GM18505 (cell line): ENCODE measurements at regions not wholly inside any gene's neighbourhood (a gene's known extent, or its start where the extent isn't known, plus 50 kb on each side); places are given as distances from the start of the nearest gene placed in this dataset.
"Not testable (repeated sequence)": the region's sequence is repeated elsewhere in the genome, so short reads cannot be mapped to it uniquely, and the experiment has no call there.

Experiments
- ATAC-seq: cut with Tn5 transposase; IDR thresholded peaks from one replicate; pipeline ENCODE4 v1.9.1; 2021; ENCODE audit not compliant: unreplicated experiment
- POLR2A ChIP-seq: IDR thresholded peaks from 4 replicates; pipeline ENCODE4 v1.6.1; 2011; ENCODE audit warnings: borderline replicate concordance; ENCODE audit not compliant: insufficient read depth, insufficient read length; ENCODE audit errors: extremely low read depth

- no peak for TF ChIP-seq POLR2A
- no peak for ATAC-seq
Measured at GRCh38 chr9:82052081-82052480, 63.5 kb downstream of the SPATA31D1 start.

GRCh38 chr9:82054264-82055015 lies 65.9 kb downstream of the SPATA31D1 start:
- TF ChIP-seq POLR2A: no peak
- no peak for ATAC-seq

DNA sequence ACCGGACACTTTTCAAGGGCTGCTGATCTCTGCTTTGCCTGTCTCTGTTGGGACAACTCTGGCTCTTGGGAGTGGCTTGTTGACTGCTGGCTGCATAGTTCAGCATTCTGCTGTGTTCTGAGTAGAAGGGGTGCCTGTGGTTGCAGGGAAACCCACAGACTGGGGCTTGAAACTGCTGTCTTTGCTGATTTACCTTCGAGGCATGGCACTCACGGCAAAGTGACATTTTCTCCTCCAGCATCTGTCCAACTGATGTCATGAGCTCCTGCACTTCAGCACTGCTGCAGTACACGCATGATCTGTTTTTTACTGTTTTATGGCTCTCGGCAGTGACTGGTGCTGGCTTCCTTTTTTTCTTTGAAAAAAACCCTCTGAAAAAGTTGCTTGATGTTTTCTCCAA lies 69.2 kb downstream of the SPATA31D1 start:
- no peak for ATAC-seq
- no peak for TF ChIP-seq POLR2A

GRCh38 chr9:82061801-82062200 lies 73.2 kb downstream of the SPATA31D1 start:
- not testable (repeated sequence) for ATAC-seq

DNA sequence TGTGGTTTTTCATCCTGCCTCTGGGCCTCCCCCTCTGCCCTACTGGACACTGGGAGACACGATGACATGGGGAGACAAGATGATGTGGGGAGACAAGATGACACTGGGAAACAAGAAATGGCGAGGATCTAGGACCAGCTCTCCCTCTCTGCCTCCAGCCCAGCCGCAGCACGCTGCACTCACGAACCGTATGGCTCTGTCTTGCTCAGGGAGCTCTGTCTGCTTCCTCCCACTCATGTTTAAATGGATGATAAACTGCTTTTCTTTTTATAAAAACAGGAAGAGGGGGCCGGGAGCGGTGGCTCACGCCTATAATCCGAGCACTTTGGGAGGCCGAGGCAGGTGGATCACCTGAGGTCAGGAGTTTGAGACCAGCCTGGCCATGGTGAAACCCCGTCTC lies 73.7 kb downstream of the SPATA31D1 start:
- TF ChIP-seq POLR2A: no peak
- no peak for ATAC-seq

DNA sequence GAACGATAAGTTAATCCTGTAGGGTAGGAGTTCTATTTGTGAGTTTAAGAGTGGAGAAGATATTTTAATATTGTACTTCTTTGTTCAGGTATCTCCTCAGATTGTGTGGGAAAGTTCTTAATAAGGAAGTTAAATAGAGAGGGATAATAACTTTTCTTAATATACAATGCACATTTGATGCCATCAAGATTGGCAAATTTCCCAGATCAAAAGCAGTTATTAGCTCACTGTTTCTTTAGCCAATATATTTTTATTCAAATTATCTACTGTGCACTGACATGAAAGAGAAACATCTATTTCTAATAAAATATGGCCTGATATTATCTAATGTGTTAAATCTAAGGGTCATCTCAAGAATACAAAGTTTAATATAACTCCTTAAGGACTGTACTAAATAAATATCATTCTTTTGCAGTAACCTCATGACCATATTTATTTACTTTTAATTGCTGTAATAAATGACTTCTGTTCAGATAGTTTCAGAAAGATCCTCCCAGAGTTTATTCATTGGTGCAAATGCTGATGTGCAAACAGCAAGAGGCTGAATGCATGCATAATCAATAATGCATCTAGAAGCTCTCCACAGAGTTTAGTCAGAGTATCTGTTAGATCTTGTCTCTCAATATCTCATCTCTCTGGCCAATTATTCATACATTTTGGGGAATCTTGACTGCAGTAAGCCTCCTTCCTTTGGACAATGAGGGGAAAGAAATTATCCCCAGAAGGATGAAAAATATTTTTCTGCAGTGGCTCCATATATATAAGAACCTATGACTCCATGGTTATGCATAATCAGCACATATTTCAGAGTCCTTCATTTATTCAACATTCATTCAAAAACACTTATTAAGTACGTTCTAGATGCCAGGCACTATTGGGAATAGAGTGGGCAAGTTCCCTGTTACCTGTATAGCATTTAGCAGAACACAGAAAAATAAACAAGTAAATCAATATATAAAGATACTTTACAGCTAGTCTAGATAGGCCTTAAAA lies 85.3 kb downstream of the SPATA31D1 start:
- no peak for ATAC-seq
- no peak for TF ChIP-seq POLR2A

DNA sequence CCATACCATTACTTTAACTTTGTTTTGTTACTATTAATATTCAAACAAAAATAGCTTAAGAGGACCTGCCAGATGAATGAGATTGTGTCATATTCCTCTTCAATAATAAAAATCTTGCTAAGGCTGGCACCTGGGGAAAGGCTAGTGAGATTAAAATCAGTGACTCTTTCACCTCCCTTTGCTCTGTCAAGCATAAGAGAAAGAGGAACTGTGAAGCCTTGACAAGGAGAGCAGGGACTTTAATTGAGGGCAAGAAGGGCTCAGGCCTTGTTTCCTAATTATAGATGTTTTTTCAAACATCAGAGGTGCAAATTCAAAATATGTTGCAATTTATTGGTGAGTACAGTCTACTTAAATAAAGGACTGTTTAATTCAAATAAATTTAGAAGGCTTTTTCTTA lies 91.7 kb downstream of the SPATA31D1 start:
- no peak for TF ChIP-seq POLR2A
- no peak for ATAC-seq

- no peak for TF ChIP-seq POLR2A
- ATAC-seq: no peak
Measured at GRCh38 chr9:82081496-82081895, 92.9 kb downstream of the SPATA31D1 start.

GRCh38 chr9:82082563-82082962 lies 94.0 kb downstream of the SPATA31D1 start:
- no peak for ATAC-seq
- TF ChIP-seq POLR2A: no peak

DNA sequence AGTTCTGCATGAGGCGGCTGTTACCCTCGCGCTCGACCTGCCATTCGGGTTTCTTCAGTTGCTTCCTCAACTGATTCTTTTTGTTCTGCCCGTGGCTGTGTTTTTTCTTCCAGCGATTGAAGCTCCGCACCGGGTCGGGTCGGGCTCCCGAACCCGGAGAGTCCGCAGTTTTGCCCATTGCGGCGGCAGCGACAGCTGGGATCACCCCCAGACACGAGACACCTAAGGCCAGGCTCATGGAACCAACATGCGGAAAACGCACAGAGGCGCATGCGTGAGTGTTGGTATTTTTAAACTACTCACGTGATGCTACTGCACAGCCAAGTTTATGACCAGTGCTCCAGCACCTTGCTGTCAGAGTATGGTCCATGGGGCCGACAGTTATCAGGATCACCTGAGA lies 100.0 kb downstream of the SPATA31D1 start:
- ATAC-seq: no peak
- TF ChIP-seq POLR2A: no peak

GRCh38 chr9:82090046-82090445 lies 101.5 kb downstream of the SPATA31D1 start:
- ATAC-seq: no peak
- TF ChIP-seq POLR2A: no peak

GRCh38 chr9:82091100-82091499 lies 102.5 kb downstream of the SPATA31D1 start:
- no peak for ATAC-seq
- TF ChIP-seq POLR2A: no peak

- ATAC-seq: peak; percentile 52
- TF ChIP-seq POLR2A: no peak
Measured at GRCh38 chr9:82091610-82092009, 103.0 kb downstream of the SPATA31D1 start.

GRCh38 chr9:82101475-82101874 lies 112.9 kb downstream of the SPATA31D1 start:
- ATAC-seq: no peak
- no peak for TF ChIP-seq POLR2A
